Mucosa of rectum (tissue), 2 donors: ENCODE measurements at regions not wholly inside any gene's neighbourhood (a gene's known extent, or its start where the extent isn't known, plus 50 kb on each side); places are given as distances from the start of the nearest gene placed in this dataset.

Source experiments
- H3K27ac ChIP-seq, 2 donors: one replicate each; pipeline ENCODE4 v1.7.0; 2013; ENCODE audit warnings: inconsistent platforms in 2 of 2, low read depth in 2 of 2, low read length in 2 of 2
- H3K27me3 ChIP-seq, 2 donors: one replicate each; pipeline ENCODE4 v1.7.0; 2013; ENCODE audit warnings: low read length in 2 of 2; ENCODE audit not compliant: control insufficient read depth in 2 of 2, insufficient read depth in 2 of 2
- H3K36me3 ChIP-seq, 2 donors: one replicate each; pipeline ENCODE4 v1.7.0; 2013; ENCODE audit warnings: low read length in 2 of 2; ENCODE audit not compliant: control insufficient read depth in 2 of 2, insufficient read depth in 2 of 2
- H3K4me1 ChIP-seq, 2 donors: one replicate each; pipeline ENCODE4 v1.7.0; 2013; ENCODE audit warnings: low read length in 2 of 2, mild to moderate bottlenecking in 1 of 2; ENCODE audit not compliant: control insufficient read depth in 2 of 2, insufficient read depth in 2 of 2
- H3K4me3 ChIP-seq, 2 donors: one replicate each; pipeline ENCODE4 v1.7.0; 2013; ENCODE audit warnings: low read length in 2 of 2
- H3K9ac ChIP-seq, 2 donors: one replicate each; pipeline ENCODE4 v1.7.0; 2013; ENCODE audit warnings: low read length in 2 of 2, low read depth in 1 of 2, mild to moderate bottlenecking in 1 of 2
- H3K9me3 ChIP-seq, 2 donors: one replicate each; pipeline ENCODE4 v1.7.0; 2013; ENCODE audit warnings: low read length in 2 of 2; ENCODE audit not compliant: control insufficient read depth in 2 of 2
- donor health status: healthy.
- donor health status: Normal muscosa, but diverticular disease.

DNA sequence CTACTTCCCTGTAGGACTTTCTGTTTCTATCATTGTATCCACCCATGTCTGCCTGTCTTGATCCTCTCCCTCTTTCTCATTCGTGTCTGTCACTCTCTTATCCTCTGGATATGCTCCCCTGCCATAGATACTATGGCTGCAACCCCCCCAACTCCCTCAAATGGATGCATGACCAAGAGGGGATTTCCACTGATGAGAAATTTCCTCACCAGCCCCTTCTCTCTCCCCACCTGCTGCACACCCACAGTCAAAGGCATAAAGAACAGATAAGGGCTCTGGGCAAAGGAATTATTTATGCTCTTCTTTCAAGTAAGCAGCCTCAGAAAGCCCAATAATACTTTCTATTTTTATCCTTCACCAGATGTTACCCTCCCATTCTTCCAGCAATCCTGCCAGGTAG lies 121.3 kb downstream of the FOXI3 start:
- H3K27me3 ChIP-seq: peaks cover 0 to under 1% of the 10 kb centered on the region in 2 donors
- no peak overlapping the region for H3K9ac ChIP-seq
- no peaks in the 10 kb centered on the region for H3K36me3 ChIP-seq
- H3K27ac ChIP-seq: no peak overlapping the region
- no peaks in the 10 kb centered on the region for H3K4me1 ChIP-seq
- no peaks in the 10 kb centered on the region for H3K9me3 ChIP-seq
- no peak overlapping the region for H3K4me3 ChIP-seq

DNA sequence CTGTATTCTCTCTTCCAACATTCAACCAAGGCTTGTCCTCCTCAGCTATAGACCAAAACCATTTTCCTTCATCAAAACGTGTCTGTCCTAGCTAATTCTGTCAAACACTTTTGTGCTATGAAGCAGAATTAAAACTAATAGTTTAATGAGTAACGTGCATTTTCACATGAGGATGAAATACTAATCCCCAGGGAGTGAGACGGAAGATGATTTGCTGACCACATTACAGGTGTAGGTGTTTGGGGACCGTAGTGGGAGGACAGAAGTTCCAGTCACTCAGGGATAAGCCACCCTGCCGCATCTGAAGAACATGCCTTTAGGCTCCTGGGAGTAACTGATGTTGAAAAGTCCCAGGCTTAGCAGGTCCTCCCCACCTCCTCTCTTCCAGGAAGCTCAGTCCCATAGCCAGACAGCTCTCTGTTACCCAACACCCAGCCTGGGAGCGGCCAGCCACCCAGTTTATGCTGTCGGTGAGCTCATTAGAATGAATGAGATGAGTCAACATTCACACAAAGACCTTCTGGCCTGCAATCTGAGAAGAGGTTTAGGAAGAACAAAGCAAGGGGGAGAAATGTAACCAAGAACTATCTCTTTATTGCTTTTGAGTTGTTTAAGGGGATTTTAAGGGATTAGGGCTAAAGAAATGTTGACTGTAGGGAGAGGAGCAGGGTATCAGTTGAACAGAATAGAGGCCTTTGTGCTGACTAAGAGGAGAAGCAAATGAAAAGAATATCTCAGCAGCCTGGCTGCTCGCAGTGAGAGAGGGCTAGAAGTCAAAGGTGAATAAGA lies 122.5 kb downstream of the FOXI3 start:
- Histone ChIP-seq H3K36me3 (no peaks in the 10 kb centered on the region), H3K4me3 (no peak overlapping the region), H3K4me1 (no peaks in the 10 kb centered on the region), H3K27me3 (peaks cover 0 to 3% of the 10 kb centered on the region in 2 donors), H3K9me3 (no peaks in the 10 kb centered on the region), H3K27ac (no peak overlapping the region), H3K9ac (no peak overlapping the region)

DNA sequence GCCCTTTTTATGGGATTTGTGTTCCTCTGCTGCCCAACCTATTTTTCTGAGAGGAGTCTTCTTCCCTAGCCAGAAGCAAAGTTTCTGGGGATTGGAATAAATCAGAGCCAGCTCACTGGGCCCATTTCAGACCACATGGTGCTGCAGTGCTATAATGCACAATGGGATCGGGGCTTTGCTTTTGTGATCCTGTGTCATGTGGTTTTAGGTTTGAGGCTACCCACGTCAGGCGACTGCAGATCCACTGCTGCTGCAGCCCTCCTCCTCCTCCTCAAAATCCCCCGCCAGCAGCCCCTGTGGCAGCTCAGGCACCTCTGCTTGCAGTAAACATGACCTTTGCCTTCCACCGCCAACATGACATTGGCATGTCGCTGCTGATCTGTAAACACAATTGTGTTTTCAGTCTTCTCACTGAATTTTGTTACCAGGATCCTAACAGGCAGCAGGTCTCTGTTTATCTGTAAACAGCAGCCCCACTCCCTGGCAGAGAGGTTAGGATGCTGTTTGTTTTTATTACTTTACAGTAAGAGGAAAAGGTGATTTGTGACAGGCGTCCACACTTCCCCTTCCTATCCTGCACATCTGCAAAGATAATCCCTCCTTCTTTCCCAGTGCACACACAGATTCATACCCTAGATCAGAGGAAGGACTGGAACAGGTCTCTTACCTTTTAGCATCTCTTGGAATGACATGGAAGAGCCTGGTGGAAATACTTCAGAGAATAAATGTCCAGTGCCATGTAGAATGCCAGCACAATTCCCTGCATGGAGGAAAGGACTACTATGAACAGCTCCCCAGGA lies 130.8 kb downstream of the FOXI3 start:
- Histone ChIP-seq H3K9ac (no peak overlapping the region), H3K9me3 (no peaks in the 10 kb centered on the region), H3K27ac (no peak overlapping the region), H3K27me3 (peaks cover 0 to 3% of the 10 kb centered on the region in 2 donors), H3K4me3 (no peak overlapping the region), H3K36me3 (no peaks in the 10 kb centered on the region), H3K4me1 (no peaks in the 10 kb centered on the region)

DNA sequence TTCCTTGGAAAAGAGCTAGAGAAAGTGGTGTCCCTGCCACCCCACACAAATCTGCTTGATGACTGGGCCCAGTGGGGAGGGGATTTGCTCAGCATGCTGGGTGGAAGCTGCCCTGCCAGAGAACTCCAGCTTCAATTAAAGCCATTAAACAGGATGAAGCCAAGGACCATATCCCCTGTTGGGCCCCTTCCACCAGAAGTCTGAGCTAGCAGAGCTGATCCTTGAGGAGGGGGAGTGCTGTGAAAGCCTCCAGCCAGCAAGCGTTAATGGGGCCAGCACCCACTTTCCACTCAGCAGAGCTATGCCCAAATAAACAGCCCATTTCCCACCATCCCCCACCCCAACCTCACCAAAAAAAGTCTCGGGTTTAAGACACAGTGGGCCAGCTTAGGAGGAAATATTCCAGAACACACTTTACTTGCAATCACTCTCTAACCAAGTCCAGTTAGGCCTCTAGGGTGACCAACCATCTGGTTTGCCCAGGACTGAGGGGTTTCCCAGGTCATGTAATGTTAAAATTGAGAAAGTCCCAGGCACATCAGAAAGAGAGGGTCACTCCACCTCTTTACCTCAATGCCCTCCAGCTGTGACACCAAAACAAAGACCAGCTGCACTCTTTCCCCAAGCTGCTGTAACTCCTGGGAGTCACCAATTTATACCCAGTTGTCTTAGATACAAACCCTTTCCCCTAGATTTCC lies 132.3 kb downstream of the FOXI3 start:
- H3K9me3 ChIP-seq: no peaks in the 10 kb centered on the region
- H3K9ac ChIP-seq: no peak overlapping the region

DNA sequence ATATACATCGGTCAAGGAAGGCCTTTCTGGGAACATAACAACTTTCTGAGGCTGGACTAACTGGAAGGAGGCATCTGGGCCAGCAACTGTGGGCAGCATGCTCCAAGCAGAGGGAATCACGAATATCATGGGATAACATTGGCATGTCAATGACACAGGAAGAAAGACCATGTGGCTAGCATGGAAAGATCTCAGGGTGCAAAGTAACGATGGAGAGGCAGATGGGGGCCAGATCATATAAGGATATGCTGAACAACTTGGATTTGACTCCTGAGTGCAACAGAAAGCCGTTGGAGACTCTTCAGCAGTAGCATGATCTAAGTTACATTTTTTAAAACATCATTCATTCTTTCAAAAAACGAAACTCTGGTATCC lies 133.6 kb downstream of the FOXI3 start:
- no peaks in the 10 kb centered on the region for H3K27me3 ChIP-seq
- no peaks in the 10 kb centered on the region for H3K36me3 ChIP-seq
- H3K4me3 ChIP-seq: no peak overlapping the region
- no peaks in the 10 kb centered on the region for H3K9me3 ChIP-seq
- H3K9ac ChIP-seq: no peak overlapping the region
- H3K27ac ChIP-seq: no peak overlapping the region
- no peaks in the 10 kb centered on the region for H3K4me1 ChIP-seq

More for the DNA sequence above, 132.3 kb downstream of the FOXI3 start:
- Histone ChIP-seq H3K36me3 (no peaks in the 10 kb centered on the region), H3K27ac (no peak overlapping the region), H3K4me3 (no peak overlapping the region), H3K27me3 (no peaks in the 10 kb centered on the region), H3K4me1 (no peaks in the 10 kb centered on the region)

DNA sequence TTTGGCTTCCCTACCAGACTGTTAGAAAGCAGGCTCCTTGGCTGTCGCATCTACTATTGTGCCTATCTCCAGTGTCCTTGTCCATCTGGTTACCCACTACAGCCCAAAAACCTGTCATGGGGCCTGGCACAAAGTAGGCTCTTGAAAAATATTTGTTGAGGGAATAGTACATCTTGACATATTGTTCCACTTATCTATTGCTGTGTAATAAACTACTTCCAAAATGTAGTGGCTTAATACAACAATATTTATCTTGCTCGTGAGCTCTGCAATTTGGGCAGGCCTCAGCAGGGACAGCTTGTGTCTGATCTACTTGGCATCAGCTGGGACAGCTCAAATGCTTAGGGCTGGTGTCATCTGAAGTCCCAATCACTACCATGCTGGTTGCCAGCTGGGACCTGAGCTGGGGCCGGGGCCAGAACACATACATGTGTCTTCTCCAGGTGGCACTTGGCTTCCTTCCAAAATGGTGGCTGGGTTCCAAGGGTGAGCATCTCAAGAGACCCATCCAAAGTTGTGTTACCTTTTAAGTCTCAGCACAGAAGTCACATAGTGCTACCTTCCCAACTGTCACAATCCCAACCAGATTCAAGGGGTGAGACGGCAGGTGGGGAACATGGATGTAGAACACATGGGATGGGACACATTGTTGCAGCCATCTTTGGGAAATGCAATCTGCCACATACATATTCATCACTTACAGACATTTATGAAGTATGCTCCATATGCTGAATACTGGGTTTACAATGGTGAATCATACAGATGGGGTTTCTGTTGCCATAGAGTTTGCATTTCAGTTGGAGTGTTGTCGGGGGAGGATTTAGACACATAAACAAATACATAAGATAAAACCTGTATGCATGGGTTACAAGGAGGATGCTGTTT lies 134.2 kb downstream of the FOXI3 start:
- Histone ChIP-seq H3K9ac (no peak overlapping the region), H3K9me3 (no peaks in the 10 kb centered on the region), H3K4me1 (no peaks in the 10 kb centered on the region), H3K27me3 (no peaks in the 10 kb centered on the region), H3K4me3 (no peak overlapping the region), H3K36me3 (no peaks in the 10 kb centered on the region), H3K27ac (no peak overlapping the region)

DNA sequence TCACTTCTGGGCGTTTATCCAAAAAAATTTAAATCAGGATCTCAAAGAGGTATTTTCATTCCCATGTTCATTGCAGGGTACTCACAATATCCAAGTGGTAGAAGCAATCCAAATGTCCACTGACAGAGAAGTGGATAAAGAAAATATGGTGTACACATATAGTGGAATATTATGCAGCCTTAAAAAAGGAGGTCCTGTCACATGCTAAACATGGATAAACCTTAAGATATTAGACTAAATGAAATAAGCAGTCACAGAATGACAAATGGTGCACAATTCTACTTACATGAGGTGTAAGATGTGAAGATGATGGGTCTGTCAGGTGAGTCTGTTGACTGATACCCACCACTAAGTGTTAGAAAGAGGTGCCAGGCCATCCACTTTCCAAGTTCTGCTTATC lies 140.6 kb downstream of the THNSL2 start:
- H3K4me3 ChIP-seq: no peak overlapping the region
- no peaks in the 10 kb centered on the region for H3K9me3 ChIP-seq
- H3K9ac ChIP-seq: no peak overlapping the region
- H3K27me3 ChIP-seq: no peaks in the 10 kb centered on the region
- H3K27ac ChIP-seq: no peak overlapping the region
- H3K36me3 ChIP-seq: no peaks in the 10 kb centered on the region
- no peaks in the 10 kb centered on the region for H3K4me1 ChIP-seq

DNA sequence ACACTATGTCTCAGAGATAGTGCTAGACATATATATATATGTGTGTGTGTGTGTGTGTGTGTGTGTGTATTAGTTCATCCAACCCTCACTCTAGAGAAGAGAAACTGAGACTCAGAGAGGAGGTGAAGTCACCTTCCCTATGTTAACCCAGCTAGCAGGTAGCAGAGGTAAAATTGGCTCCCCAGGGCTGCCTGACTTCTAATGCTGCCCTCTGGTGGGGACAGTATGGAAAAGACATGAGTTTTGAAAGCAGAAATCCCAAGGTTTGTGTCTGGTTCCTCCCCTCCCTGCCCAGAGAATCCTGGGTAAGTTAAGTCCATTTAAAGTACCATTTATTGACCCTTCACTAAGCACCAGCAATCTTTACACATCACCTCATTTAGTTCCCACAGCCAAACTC lies 137.7 kb downstream of the THNSL2 start:
- Histone ChIP-seq H3K4me1 (no peaks in the 10 kb centered on the region), H3K36me3 (no peaks in the 10 kb centered on the region), H3K4me3 (no peak overlapping the region), H3K27ac (no peak overlapping the region), H3K9ac (no peak overlapping the region), H3K27me3 (no peaks in the 10 kb centered on the region), H3K9me3 (no peaks in the 10 kb centered on the region)

DNA sequence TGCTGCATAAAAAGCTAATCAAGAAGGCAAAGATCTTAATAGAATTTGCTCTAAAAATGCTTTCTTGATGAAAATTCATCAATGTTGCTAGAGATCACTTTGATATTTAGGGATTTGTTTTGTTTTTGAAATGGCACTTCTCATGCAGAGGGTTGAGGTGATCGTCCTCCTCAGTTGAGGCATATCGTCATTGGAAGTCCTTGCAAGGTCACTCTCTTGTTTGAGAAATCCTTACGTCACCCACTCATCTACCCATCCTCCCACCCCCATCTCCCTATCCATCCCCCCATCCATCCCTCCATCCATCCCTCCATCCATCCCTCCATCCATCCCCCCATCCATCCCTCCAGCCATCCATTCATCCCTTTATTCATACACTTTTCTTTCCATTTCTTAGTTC lies 133.7 kb downstream of the THNSL2 start:
- Histone ChIP-seq H3K9ac (no peak overlapping the region), H3K9me3 (no peaks in the 10 kb centered on the region), H3K4me3 (no peak overlapping the region), H3K27ac (no peak overlapping the region), H3K27me3 (no peaks in the 10 kb centered on the region), H3K4me1 (no peaks in the 10 kb centered on the region), H3K36me3 (no peaks in the 10 kb centered on the region)
